Liver (tissue), 3 donors: ENCODE measurements at regions not wholly inside any gene's neighbourhood (a gene's known extent, or its start where the extent isn't known, plus 50 kb on each side); places are given as distances from the start of the nearest gene placed in this dataset.

Source experiments
- ATF3 ChIP-seq: IDR thresholded peaks from 2 replicates; pipeline ENCODE4 v1.6.1; 2016; ENCODE audit warnings: antibody characterized with exemption
- CTCF ChIP-seq: fragments of 150-350 bp; IDR thresholded peaks from 2 replicates; pipeline ENCODE4 v1.5.1; 2017; ENCODE audit warnings: improper control_type of control experiment, low read depth, low read length; ENCODE audit not compliant: missing input control
- JUND ChIP-seq, 2 donors: IDR thresholded peaks; 2 replicates each; pipeline ENCODE4 v1.6.1; 2016; ENCODE audit warnings: antibody characterized with exemption in 2 of 2
- REST ChIP-seq: IDR thresholded peaks from 2 replicates; pipeline ENCODE4 v1.6.1; 2016; ENCODE audit warnings: antibody characterized with exemption, mild to moderate bottlenecking
- SP1 ChIP-seq: IDR thresholded peaks from 2 replicates; pipeline ENCODE4 v1.6.1; 2018; ENCODE audit warnings: antibody characterized with exemption, mild to moderate bottlenecking
- TAF1 ChIP-seq: conservative IDR thresholded peaks from 2 replicates; pipeline ENCODE4 v1.6.1; 2016; ENCODE audit warnings: antibody characterized with exemption, mild to moderate bottlenecking
- ZBTB33 ChIP-seq: IDR thresholded peaks from 2 replicates; pipeline ENCODE4 v1.6.1; 2016; ENCODE audit warnings: antibody characterized with exemption
- donor health status: healthy.
- donor health status: healthy.

DNA sequence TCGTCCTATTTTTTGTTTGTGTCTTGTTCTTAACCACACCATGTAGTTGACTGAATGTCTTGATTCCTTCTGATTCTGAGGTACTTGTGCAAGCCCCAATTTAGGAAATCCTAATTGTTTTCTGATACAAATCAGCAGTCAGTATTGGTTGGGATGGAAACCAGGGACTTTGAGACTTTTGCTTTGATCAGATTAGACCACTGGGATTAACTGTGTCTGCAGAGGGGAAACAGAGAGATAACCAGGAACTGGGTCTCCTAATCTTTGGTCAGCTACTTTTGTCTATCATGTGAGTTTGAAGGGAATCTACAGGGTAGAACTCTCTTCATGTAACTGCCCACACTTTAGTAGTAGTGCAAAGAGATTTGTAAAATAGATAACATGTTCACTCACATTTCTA is 173.8 kb upstream of the POC5 start:
- TF ChIP-seq CTCF, result no peak
- TF ChIP-seq JUND (IDR thresholded peaks at IDR 0.05), result no peak
- TF ChIP-seq TAF1, result no peak
- TF ChIP-seq ZBTB33, result no peak
- no peak for TF ChIP-seq SP1
- TF ChIP-seq ATF3, result no peak
- no peak for TF ChIP-seq REST
